DMS 273 treated with DMSO at 0.1 percent for 48 hours (cell line): ENCODE measurements at regions not wholly inside any gene's neighbourhood (a gene's known extent, or its start where the extent isn't known, plus 50 kb on each side); places are given as distances from the start of the nearest gene placed in this dataset.
"Not testable (repeated sequence)": the region's sequence is repeated elsewhere in the genome, so short reads cannot be mapped to it uniquely, and the experiment has no call there.

Source experiments
- DNase-seq: peaks from one replicate; lab custom pipeline; 2025; lab: John Stamatoyannopoulos, UW

GRCh38 chr6:9307187-9307586 lies 871.8 kb upstream of the SLC35B3 start:
- DNase-seq: no peak

GRCh38 chr6:9295644-9296043 lies 860.3 kb upstream of the SLC35B3 start:
- DNase-seq: no peak

DNA sequence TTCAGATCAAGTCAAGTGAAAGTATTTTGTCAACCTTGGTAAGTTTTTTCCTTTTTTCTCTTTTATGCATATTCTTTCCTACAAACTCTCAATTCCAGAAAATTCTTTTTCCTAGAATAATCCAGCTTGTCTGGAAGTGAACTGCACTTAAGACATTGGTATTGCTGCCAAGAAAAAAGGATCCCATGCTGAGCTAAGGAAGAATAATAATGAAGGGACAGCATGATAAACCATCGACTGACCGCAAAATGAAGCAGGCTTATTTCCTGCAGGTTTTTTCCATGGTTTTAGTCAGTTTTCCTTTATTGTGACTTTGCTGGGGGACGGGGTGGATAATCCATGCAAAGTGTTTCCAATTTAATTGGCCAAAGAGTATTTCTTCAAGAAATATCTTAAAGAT lies 857.6 kb upstream of the SLC35B3 start:
- DNase-seq: no peak

GRCh38 chr6:9290342-9290741 lies 855.0 kb upstream of the SLC35B3 start:
- DNase-seq: not testable (repeated sequence)

- DNase-seq: no peak
Observed at GRCh38 chr6:9272671-9273070, 837.3 kb upstream of the SLC35B3 start.

GRCh38 chr6:9266741-9267140 lies 831.4 kb upstream of the SLC35B3 start:
- DNase-seq: no peak

GRCh38 chr6:9257215-9257614 lies 821.9 kb upstream of the SLC35B3 start:
- DNase-seq: no peak

DNA sequence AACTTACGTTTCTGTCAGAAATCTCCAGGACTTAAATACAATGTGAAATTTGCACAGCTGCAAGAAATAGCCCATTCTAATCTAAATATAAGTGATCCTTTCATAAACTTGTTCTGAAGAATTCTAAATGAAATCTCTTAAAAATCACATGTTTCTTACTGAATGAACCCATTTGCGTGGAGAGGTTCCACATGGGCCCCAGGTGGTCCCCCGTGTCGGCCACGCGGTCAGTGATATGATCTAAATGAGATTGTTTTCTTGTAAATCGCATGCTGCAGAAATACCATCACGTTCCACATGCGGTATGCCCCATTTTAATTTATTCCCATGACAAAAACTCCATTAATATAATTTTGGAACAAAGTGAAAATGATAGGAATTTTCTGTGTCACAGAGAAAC lies 818.9 kb upstream of the SLC35B3 start:
- no peak for DNase-seq

GRCh38 chr6:9252799-9253198 lies 817.5 kb upstream of the SLC35B3 start:
- DNase-seq: peak; percentile 74

DNA sequence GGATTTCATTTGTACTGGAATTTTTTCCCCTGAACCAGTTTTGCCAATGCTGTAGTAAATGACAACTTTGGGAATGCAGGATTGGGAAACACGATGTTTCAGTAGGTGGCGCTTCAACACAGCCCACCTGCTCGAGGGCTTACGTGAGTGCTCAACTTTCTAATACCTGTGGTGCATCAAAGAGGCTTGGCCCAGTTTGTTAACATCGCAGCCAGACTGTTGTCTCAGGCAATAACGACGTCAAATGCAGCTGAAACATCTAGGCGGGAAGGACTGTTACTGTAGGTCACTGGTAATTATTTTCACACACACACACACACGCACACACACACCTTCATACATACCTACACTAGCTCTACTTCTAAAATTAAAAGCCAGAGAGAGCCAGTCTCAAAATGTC lies 815.5 kb upstream of the SLC35B3 start:
- peak; percentile 6 for DNase-seq

GRCh38 chr6:9248133-9248532 lies 812.8 kb upstream of the SLC35B3 start:
- DNase-seq: no peak

DNA sequence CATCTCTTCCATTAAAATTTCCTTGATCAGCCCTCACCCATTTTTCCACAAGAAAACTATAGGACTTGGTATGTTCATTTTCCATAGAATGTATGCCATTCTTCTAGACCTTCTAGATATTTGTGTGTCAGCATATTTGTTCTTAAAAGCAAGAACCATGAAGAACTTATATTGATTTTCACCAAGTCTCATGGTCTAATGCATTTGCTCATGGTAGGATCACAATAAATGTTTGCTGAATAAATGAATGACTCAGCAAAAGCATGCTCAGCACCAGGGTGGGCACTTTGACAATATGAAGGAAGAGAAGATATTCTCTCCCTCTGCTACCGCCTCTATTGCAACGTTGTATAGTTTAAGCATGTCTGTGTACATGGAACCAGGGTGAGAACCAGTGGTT lies 805.5 kb upstream of the SLC35B3 start:
- no peak for DNase-seq

GRCh38 chr6:9236443-9236842 lies 801.1 kb upstream of the SLC35B3 start:
- DNase-seq: no peak

- DNase-seq: peak; percentile 33
Observed at GRCh38 chr6:9233686-9234085, 798.3 kb upstream of the SLC35B3 start.

DNA sequence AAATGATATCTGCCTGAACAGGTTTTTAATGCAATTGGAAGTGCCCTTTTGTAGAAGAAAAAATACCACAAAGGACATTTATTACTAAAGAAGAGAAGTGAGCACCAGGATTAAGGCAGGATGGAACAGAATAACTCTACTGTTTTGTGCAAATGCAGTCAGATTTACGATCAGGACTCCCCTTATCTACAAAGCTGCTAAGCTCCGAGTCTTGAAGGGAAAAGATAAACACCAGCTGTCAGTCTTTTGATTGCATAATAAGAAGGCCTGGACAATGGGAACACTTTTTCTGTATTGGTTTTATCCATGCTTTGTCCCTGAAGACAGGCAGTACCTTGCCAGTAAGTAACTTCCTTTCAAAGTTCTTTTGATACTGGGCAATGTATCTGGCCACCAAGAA lies 797.9 kb upstream of the SLC35B3 start:
- DNase-seq: peak; percentile 74

DNA sequence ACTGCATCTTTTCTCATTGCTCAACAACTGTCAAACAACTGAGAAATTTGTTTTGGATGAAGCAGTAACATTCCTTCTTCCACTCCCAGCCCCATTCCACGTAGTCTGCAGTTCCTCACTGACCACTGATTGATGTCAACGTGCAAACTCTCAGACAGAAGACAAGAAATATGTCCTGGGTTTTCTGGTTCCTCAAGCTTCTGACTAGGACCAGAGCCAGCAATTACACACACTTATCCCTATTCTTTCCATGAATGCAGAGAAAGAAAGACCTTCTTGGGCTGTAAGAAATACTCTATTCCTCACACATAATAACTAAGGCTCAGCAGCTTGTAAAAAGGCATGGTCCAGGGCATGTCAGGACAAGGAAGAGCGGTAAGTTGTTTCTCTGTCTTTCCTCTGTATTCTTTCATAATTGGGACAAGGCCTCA lies 790.1 kb upstream of the SLC35B3 start:
- DNase-seq: no peak

- DNase-seq: no peak
Observed at GRCh38 chr6:9224539-9224938, 789.2 kb upstream of the SLC35B3 start.

DNA sequence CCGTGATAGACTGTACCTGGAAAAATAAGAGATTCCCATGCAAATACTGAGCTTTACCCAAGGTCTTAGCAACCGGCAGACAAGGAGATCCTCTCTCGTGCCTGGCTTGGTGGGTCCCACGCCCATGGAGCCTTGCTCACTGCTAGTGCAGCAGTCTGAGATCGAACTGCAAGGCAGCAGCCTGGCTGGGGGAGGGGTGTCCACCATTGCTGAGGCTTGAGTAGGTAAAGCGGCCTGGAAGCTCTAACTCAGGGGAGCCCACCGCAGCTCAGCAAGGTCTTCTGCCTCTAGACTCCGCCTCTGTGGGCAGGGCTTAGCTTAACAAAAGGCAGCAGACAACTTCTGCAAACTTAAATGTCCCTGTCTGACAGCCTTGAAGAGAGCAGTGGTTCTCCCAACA lies 778.4 kb upstream of the SLC35B3 start:
- DNase-seq: not testable (repeated sequence)

DNA sequence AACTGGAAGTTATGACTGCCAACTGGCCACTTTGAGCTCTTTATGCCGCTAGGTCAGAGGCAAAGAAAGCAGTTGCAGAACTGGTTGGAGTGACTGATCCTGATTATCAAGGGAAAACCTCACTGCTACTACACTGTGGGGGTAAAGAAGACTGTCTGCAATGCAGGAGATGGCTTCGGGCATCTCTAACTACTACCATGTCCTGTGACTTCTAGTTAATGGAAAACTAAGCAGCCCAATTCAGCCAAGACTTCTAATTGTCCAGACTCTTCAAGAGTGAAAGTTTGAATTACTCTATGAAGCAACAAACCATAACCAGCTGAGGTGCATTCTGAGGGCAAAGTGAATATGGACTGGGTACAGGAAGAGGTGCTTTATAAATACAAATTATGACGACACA lies 773.6 kb upstream of the SLC35B3 start:
- DNase-seq: no peak

GRCh38 chr6:9205645-9206044 lies 770.3 kb upstream of the SLC35B3 start:
- no peak for DNase-seq

GRCh38 chr6:9204171-9204570 lies 768.8 kb upstream of the SLC35B3 start:
- no peak for DNase-seq

DNA sequence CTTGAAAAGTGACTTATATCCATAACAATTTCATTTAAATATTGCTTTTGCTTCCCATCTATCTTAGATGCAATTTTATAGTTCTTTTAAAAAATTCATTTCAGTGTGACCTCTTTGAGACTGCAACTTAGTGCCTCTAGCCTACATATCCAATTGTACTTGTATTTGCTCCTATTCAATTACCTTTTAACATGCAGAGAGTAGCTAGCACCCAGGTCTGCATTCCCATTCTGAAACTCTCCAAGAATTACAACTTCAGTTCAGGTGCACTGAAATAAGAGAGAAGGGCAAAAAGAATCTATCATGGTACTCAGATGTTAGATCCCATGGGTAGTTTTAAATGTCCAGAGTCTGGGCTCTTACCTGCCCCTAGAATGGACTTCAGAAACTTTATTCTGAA lies 765.4 kb upstream of the SLC35B3 start:
- DNase-seq: no peak

DNA sequence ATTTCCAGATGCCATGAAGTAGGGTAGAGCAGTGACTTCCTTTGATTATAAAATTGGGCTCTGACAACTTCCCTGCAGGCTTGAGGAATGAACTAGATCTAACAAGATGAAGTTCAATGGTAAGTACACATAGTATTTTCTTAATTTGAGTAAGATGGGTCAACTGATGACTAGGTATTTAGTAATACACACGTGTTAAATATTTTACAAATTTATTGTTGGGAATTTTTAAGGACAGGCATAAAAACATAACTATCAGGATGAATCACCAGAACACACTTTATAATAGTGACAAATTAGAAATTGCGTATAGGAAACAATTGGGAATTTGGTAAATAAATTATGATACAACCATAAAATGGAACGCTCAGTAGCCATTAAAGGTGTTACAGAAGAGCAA lies 762.4 kb upstream of the SLC35B3 start:
- DNase-seq: no peak

GRCh38 chr6:9195322-9195721 lies 760.0 kb upstream of the SLC35B3 start:
- no peak for DNase-seq

GRCh38 chr6:9192405-9192909 lies 757.1 kb upstream of the SLC35B3 start:
- no peak for DNase-seq
